ENCODE measurements at regions not wholly inside any gene's neighbourhood (a gene's known extent, or its start where the extent isn't known, plus 50 kb on each side); places are given as distances from the start of the nearest gene placed in this dataset.

- no peak for DNase-seq (ENCODE audit: low spot score)
- POLR2A ChIA-PET (ENCODE audit: low non-redundant PET): no interaction called here
- no peak overlapping the region for H3K27ac ChIP-seq
- CTCF ChIA-PET: no interaction called here
- no peak for TF ChIP-seq CTCF (conservative IDR thresholded peaks at IDR 0.05; ENCODE audit: low read depth)
Measured at GRCh38 chr16:5319799-5320198, 222.2 kb upstream of the EEF2KMT start.

GRCh38 chr16:5315914-5316313 lies 218.3 kb upstream of the EEF2KMT start:
- CTCF ChIA-PET: no interaction called here
- POLR2A ChIA-PET (ENCODE audit: low non-redundant PET): no interaction called here
- TF ChIP-seq CTCF (conservative IDR thresholded peaks at IDR 0.05; ENCODE audit: low read depth): no peak
- H3K27ac ChIP-seq: no peak overlapping the region
- DNase-seq (ENCODE audit: low spot score): no peak

GRCh38 chr16:5314377-5314776 lies 216.8 kb upstream of the EEF2KMT start:
- ChIA-PET POLR2A (ENCODE audit: low non-redundant PET) (no interaction called here), CTCF (no interaction called here)
- TF ChIP-seq CTCF (conservative IDR thresholded peaks at IDR 0.05; ENCODE audit: low read depth): no peak

GRCh38 chr16:5309946-5310611 lies 212.5 kb upstream of the EEF2KMT start:
- ChIA-PET POLR2A (ENCODE audit: low non-redundant PET) (no interaction called here), CTCF (interaction anchor here (0.6 kb wide), 1 partner anchor 72 kb away, joined by 3 read pairs; no protein-coding TSS in a partner anchor)
- no peak for DNase-seq (ENCODE audit: low spot score)
- TF ChIP-seq CTCF (conservative IDR thresholded peaks at IDR 0.05; ENCODE audit: low read depth): no peak
- H3K27ac ChIP-seq: no peak overlapping the region

More at GRCh38 chr16:5314377-5314776, 216.8 kb upstream of the EEF2KMT start:
- H3K27ac ChIP-seq: no peak overlapping the region
- DNase-seq (ENCODE audit: low spot score): no peak

- no peak overlapping the region for H3K27ac ChIP-seq
- CTCF ChIA-PET: no interaction called here
- POLR2A ChIA-PET (ENCODE audit: low non-redundant PET): no interaction called here
- TF ChIP-seq CTCF (conservative IDR thresholded peaks at IDR 0.05; ENCODE audit: low read depth): no peak
- DNase-seq (ENCODE audit: low spot score): no peak
Measured at GRCh38 chr16:5305023-5305422, 207.4 kb upstream of the EEF2KMT start.

- ChIA-PET POLR2A (ENCODE audit: low non-redundant PET) (no interaction called here), CTCF (no interaction called here)
- no peak overlapping the region for H3K27ac ChIP-seq
- no peak for TF ChIP-seq CTCF (conservative IDR thresholded peaks at IDR 0.05; ENCODE audit: low read depth)
- DNase-seq (ENCODE audit: low spot score): no peak
Measured at GRCh38 chr16:5302372-5303114, 204.9 kb upstream of the EEF2KMT start.

All from RWPE1 (cell line).